ENCODE measurements at regions not wholly inside any gene's neighbourhood (a gene's known extent, or its start where the extent isn't known, plus 50 kb on each side); places are given as distances from the start of the nearest gene placed in this dataset.

DNA sequence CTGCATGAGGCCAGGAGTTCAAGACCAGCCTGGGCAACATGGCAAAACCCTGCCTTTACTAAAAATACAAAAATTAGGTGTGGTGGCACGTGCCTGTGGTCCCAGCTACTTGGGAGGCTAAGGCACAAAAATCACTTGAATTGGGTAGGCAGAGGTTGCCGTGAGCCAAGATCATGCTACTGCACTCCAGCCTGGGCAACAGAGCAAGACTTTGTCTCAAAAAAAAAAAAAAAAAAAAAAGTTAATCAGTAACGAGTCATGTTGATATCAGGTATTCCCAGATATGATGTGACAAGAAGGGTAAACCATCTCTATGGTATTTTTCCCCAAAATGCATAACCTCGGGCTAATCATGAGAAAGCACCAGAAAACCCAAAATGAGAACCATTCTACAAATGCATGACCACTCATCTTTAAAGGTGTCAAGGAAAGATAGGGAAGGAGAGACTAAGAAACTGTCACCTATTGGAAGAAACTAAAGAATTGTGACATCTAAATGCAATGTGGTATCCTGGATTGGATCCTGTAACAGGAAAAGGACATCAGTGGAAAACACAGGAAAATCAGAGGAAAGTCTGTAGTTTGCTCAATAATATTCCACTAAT is 66.5 kb upstream of the MAP4 start:
- TF ChIP-seq, protein P1, sequence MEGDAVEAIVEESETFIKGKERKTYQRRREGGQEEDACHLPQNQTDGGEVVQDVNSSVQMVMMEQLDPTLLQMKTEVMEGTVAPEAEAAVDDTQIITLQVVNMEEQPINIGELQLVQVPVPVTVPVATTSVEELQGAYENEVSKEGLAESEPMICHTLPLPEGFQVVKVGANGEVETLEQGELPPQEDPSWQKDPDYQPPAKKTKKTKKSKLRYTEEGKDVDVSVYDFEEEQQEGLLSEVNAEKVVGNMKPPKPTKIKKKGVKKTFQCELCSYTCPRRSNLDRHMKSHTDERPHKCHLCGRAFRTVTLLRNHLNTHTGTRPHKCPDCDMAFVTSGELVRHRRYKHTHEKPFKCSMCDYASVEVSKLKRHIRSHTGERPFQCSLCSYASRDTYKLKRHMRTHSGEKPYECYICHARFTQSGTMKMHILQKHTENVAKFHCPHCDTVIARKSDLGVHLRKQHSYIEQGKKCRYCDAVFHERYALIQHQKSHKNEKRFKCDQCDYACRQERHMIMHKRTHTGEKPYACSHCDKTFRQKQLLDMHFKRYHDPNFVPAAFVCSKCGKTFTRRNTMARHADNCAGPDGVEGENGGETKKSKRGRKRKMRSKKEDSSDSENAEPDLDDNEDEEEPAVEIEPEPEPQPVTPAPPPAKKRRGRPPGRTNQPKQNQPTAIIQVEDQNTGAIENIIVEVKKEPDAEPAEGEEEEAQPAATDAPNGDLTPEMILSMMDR (IDR thresholded peaks at IDR 0.05): no peak
- no peak for TF ChIP-seq POLR2A (IDR thresholded peaks at IDR 0.05)
